ENCODE measurements at regions not wholly inside any gene's neighbourhood (a gene's known extent, or its start where the extent isn't known, plus 50 kb on each side); places are given as distances from the start of the nearest gene placed in this dataset.

GRCh38 chr2:105525201-105525600 is 126.3 kb upstream of the FHL2 start:
- Histone ChIP-seq H4K20me1 (ENCODE audit: control insufficient read depth, insufficient read depth, low read depth, low read length) (no peaks in the 10 kb centered on the region), H3K4me3 (ENCODE audit: low read length) (no peak overlapping the region), H3K9me3 (ENCODE audit: control insufficient read depth, insufficient read depth, low read length) (no peaks in the 10 kb centered on the region), H3K9me2 (replicated peaks; ENCODE audit: control insufficient read depth, low read length) (no peaks in the 10 kb centered on the region), H3K79me2 (ENCODE audit: control insufficient read depth, low read length) (no peaks in the 10 kb centered on the region), H3K4me2 (ENCODE audit: low read length) (no peak overlapping the region), H3F3A (ENCODE audit: control insufficient read depth, insufficient read depth) (no peaks in the 10 kb centered on the region), H3K36me3 (ENCODE audit: control insufficient read depth, low read length) (no peaks in the 10 kb centered on the region), H3K4me1 (ENCODE audit: control insufficient read depth, low read length) (no peaks in the 10 kb centered on the region), H3K27ac (ENCODE audit: low read depth, low read length) (no peak overlapping the region), H3K27me3 (ENCODE audit: control insufficient read depth, low read length) (no peaks in the 10 kb centered on the region)
- TF ChIP-seq, protein P1, sequence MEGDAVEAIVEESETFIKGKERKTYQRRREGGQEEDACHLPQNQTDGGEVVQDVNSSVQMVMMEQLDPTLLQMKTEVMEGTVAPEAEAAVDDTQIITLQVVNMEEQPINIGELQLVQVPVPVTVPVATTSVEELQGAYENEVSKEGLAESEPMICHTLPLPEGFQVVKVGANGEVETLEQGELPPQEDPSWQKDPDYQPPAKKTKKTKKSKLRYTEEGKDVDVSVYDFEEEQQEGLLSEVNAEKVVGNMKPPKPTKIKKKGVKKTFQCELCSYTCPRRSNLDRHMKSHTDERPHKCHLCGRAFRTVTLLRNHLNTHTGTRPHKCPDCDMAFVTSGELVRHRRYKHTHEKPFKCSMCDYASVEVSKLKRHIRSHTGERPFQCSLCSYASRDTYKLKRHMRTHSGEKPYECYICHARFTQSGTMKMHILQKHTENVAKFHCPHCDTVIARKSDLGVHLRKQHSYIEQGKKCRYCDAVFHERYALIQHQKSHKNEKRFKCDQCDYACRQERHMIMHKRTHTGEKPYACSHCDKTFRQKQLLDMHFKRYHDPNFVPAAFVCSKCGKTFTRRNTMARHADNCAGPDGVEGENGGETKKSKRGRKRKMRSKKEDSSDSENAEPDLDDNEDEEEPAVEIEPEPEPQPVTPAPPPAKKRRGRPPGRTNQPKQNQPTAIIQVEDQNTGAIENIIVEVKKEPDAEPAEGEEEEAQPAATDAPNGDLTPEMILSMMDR (IDR thresholded peaks at IDR 0.05; ENCODE audit: low read depth, low read length, poor library complexity, severe bottlenecking): no peak
- no peak for TF ChIP-seq EZH2phosphoT487 (IDR thresholded peaks at IDR 0.05; ENCODE audit: borderline replicate concordance, low read length)

- H3K36me3 ChIP-seq (ENCODE audit: control insufficient read depth, low read length): no peaks in the 10 kb centered on the region
- H3K9me2 ChIP-seq (replicated peaks; ENCODE audit: control insufficient read depth, low read length): no peaks in the 10 kb centered on the region
- H3K4me2 ChIP-seq (ENCODE audit: low read length): no peak overlapping the region
- H3K27me3 ChIP-seq (ENCODE audit: control insufficient read depth, low read length): no peaks in the 10 kb centered on the region
- H3K27ac ChIP-seq (ENCODE audit: low read depth, low read length): no peak overlapping the region
- no peaks in the 10 kb centered on the region for H3K79me2 ChIP-seq (ENCODE audit: control insufficient read depth, low read length)
- TF ChIP-seq EZH2phosphoT487 (IDR thresholded peaks at IDR 0.05; ENCODE audit: borderline replicate concordance, low read length): no peak
- H3K4me1 ChIP-seq (ENCODE audit: control insufficient read depth, low read length): no peaks in the 10 kb centered on the region
- H4K20me1 ChIP-seq (ENCODE audit: control insufficient read depth, insufficient read depth, low read depth, low read length): no peaks in the 10 kb centered on the region
- no peak overlapping the region for H3K4me3 ChIP-seq (ENCODE audit: low read length)
- H3K9me3 ChIP-seq (ENCODE audit: control insufficient read depth, insufficient read depth, low read length): no peaks in the 10 kb centered on the region
- H3F3A ChIP-seq (ENCODE audit: control insufficient read depth, insufficient read depth): no peaks in the 10 kb centered on the region
Measured at GRCh38 chr2:105522645-105523044, 123.8 kb upstream of the FHL2 start.

GRCh38 chr2:105521616-105522015 is 122.8 kb upstream of the FHL2 start:
- Histone ChIP-seq H3K4me1 (ENCODE audit: control insufficient read depth, low read length) (no peaks in the 10 kb centered on the region), H3K27me3 (ENCODE audit: control insufficient read depth, low read length) (no peaks in the 10 kb centered on the region), H3K9me2 (replicated peaks; ENCODE audit: control insufficient read depth, low read length) (no peaks in the 10 kb centered on the region)

DNA sequence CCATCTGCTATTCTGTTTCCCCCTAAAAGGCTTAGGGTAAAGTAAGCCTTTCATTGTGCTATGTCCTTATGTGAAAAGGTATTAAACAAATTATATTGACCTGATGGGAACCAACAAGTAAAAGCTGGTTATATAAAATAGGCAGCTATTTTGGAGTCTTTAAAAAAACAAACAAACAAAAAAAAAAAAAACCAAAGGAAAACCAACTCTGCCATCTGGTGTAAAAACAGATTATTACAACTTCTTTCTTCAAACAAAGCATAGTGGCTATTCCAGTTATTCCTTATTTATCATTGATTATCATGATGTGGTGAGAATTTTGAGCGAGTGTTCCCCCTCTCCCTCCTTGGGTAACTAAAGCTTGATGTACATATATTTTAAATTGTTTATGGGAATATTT is 122.3 kb upstream of the FHL2 start:
- Histone ChIP-seq H3K79me2 (ENCODE audit: control insufficient read depth, low read length) (no peaks in the 10 kb centered on the region), H3K4me2 (ENCODE audit: low read length) (no peak overlapping the region), H3K4me1 (ENCODE audit: control insufficient read depth, low read length) (no peaks in the 10 kb centered on the region), H3K27me3 (ENCODE audit: control insufficient read depth, low read length) (no peaks in the 10 kb centered on the region), H3K36me3 (ENCODE audit: control insufficient read depth, low read length) (no peaks in the 10 kb centered on the region), H3K27ac (ENCODE audit: low read depth, low read length) (no peak overlapping the region), H3K4me3 (ENCODE audit: low read length) (no peak overlapping the region), H4K20me1 (ENCODE audit: control insufficient read depth, insufficient read depth, low read depth, low read length) (no peaks in the 10 kb centered on the region), H3K9me2 (replicated peaks; ENCODE audit: control insufficient read depth, low read length) (no peaks in the 10 kb centered on the region), H3F3A (ENCODE audit: control insufficient read depth, insufficient read depth) (no peaks in the 10 kb centered on the region), H3K9me3 (ENCODE audit: control insufficient read depth, insufficient read depth, low read length) (no peaks in the 10 kb centered on the region)
- TF ChIP-seq, protein P1 (IDR thresholded peaks at IDR 0.05; ENCODE audit: low read depth, low read length, poor library complexity, severe bottlenecking): peak; percentile 64
- TF ChIP-seq EZH2phosphoT487 (IDR thresholded peaks at IDR 0.05; ENCODE audit: borderline replicate concordance, low read length): no peak

More at GRCh38 chr2:105521616-105522015, 122.8 kb upstream of the FHL2 start:
- H3K4me3 ChIP-seq (ENCODE audit: low read length): no peak overlapping the region
- H3K27ac ChIP-seq (ENCODE audit: low read depth, low read length): no peak overlapping the region
- H3K9me3 ChIP-seq (ENCODE audit: control insufficient read depth, insufficient read depth, low read length): no peaks in the 10 kb centered on the region
- no peak overlapping the region for H3K4me2 ChIP-seq (ENCODE audit: low read length)
- no peaks in the 10 kb centered on the region for H3K79me2 ChIP-seq (ENCODE audit: control insufficient read depth, low read length)
- H3K36me3 ChIP-seq (ENCODE audit: control insufficient read depth, low read length): no peaks in the 10 kb centered on the region
- no peaks in the 10 kb centered on the region for H3F3A ChIP-seq (ENCODE audit: control insufficient read depth, insufficient read depth)
- no peaks in the 10 kb centered on the region for H4K20me1 ChIP-seq (ENCODE audit: control insufficient read depth, insufficient read depth, low read depth, low read length)
- TF ChIP-seq, protein P1 (IDR thresholded peaks at IDR 0.05; ENCODE audit: low read depth, low read length, poor library complexity, severe bottlenecking): no peak
- no peak for TF ChIP-seq EZH2phosphoT487 (IDR thresholded peaks at IDR 0.05; ENCODE audit: borderline replicate concordance, low read length)

Measured in DOHH2 (cell line).